PFSK-1 (cell line): ENCODE measurements at regions not wholly inside any gene's neighbourhood (a gene's known extent, or its start where the extent isn't known, plus 50 kb on each side); places are given as distances from the start of the nearest gene placed in this dataset.

Experiments
- FOXP2 ChIP-seq: optimal IDR thresholded peaks from 2 replicates; pipeline ENCODE3; 2011; ENCODE audit warnings: borderline replicate concordance, control low read depth, inconsistent platforms; ENCODE audit not compliant: insufficient read depth; ENCODE audit errors: extremely low read length, extremely low read depth
- POLR2AphosphoS5 ChIP-seq: IDR thresholded peaks from 2 replicates; pipeline ENCODE4 v1.6.1; 2012; ENCODE audit warnings: low read depth, mild to moderate bottlenecking, control low read depth, low read length, moderate library complexity
- SIN3A ChIP-seq: IDR thresholded peaks from 2 replicates; pipeline ENCODE4 v1.6.1; 2012; ENCODE audit warnings: mild to moderate bottlenecking, low read length, moderate library complexity, borderline replicate concordance; ENCODE audit not compliant: insufficient read depth
- TAF1 ChIP-seq: IDR thresholded peaks from 2 replicates; pipeline ENCODE4 v1.6.1; 2012; ENCODE audit warnings: low read length, control low read depth, borderline replicate concordance; ENCODE audit not compliant: insufficient read depth
- TF ChIP-seq, protein P1 (sequence below), 2 experiments: IDR thresholded peaks; 2 replicates each; pipeline versions ENCODE4 v1.6.1 to v1.8.0; 2011 to 2012; ENCODE audit warnings: low read depth in 2 of 2, low read length in 2 of 2, control low read depth in 1 of 2, inconsistent platforms in 1 of 2, mild to moderate bottlenecking in 1 of 2, moderate library complexity in 1 of 2; ENCODE audit not compliant: insufficient read depth in 1 of 2

DNA sequence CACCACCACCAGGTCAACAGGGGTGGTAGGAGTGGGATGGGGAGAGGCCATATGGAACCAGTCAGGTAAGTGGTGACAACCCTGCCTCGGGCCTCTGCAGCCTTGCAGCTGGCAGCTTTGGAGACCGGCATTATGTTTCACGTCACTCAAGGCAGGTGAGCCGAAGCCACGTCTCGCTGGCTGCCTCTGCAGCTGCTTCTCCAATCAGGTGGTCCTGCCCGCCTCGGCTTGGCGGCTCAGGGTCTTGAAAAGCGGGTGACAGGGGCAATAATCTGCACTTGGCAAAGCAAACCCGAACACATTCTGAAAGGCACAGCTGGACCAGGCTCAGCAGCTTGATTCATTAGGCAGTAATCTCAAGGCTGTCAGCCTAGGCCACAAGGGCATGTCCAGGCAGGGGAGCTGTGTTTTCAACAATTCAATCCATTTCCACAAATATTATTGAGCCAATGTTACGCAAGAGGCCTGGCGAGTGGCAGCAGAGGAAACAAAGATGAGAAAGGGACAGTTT, 77.4 kb upstream of the PCDH8 start:
- TF ChIP-seq FOXP2 (no peak), POLR2AphosphoS5 (no peak), SIN3A (no peak), TAF1 (no peak)
- TF ChIP-seq, protein P1, sequence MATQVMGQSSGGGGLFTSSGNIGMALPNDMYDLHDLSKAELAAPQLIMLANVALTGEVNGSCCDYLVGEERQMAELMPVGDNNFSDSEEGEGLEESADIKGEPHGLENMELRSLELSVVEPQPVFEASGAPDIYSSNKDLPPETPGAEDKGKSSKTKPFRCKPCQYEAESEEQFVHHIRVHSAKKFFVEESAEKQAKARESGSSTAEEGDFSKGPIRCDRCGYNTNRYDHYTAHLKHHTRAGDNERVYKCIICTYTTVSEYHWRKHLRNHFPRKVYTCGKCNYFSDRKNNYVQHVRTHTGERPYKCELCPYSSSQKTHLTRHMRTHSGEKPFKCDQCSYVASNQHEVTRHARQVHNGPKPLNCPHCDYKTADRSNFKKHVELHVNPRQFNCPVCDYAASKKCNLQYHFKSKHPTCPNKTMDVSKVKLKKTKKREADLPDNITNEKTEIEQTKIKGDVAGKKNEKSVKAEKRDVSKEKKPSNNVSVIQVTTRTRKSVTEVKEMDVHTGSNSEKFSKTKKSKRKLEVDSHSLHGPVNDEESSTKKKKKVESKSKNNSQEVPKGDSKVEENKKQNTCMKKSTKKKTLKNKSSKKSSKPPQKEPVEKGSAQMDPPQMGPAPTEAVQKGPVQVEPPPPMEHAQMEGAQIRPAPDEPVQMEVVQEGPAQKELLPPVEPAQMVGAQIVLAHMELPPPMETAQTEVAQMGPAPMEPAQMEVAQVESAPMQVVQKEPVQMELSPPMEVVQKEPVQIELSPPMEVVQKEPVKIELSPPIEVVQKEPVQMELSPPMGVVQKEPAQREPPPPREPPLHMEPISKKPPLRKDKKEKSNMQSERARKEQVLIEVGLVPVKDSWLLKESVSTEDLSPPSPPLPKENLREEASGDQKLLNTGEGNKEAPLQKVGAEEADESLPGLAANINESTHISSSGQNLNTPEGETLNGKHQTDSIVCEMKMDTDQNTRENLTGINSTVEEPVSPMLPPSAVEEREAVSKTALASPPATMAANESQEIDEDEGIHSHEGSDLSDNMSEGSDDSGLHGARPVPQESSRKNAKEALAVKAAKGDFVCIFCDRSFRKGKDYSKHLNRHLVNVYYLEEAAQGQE (IDR thresholded peaks at IDR 0.05; ENCODE audit: insufficient read depth in 1 of 2, low read depth in 2 of 2, low read length in 2 of 2): no peak

DNA sequence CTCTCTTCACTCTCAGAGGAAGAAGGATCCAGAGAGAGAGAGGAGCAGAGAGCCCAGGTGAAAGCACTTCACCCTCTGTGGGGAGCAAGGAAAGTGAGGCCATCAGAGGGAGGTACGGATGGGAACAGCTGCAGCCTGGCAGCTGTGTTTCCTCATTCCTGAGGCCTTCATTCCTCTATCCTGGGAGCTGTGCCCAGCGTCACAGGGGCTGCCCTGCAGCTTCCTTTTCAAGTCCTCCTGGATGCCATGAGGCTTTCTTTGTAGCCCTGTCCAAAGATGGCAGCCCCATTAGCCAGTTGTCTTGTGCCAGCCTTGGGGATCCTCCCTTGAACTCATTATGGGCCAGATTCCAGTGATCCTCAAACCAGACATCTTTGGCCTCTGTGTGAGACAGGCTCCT, 76.8 kb upstream of the PCDH8 start:
- TF ChIP-seq, protein P1 (IDR thresholded peaks at IDR 0.05; ENCODE audit: insufficient read depth in 1 of 2, low read depth in 2 of 2, low read length in 2 of 2): no peak
- TF ChIP-seq SIN3A (no peak), FOXP2 (no peak), TAF1 (no peak), POLR2AphosphoS5 (no peak)

DNA sequence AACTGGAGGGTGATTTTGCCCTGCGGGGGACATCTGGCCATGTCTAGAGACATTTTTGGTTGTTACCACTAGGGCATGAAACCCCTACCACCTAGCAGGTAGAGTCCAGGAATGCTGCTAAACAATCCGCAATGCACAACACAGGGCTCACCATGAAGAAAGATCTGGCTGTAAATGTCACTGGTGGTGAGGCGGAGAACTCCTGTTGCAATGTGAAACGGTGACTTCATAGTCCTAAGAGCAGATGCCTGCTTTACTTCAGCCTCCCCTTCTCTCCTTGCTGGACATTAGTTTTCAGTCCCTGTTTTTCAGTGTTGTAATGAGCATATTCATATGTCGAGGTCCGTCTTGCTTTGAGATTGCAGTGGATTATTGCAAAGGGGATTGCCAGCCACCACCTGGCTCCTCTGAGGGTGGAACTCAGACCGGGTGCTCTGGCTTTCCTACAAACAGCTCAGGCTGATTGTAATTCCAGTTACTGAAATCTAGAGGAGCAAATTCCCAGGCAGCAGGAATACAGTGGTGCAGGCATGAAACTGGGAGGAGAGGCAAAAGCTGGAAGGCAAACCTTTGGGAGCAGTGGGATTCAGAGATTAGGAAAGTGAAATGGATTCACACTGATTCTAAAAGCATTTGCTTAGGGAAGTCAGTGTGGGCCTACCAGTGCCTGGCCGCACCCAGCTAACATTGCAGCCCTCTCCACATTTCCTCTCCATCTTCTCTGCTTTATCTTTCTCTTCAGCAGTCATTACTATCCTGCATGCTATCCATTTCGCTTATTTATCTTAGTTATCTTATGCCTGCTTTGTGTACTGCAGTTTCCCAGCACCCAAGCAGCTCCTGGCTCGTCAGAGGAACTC, 76.1 kb upstream of the PCDH8 start:
- TF ChIP-seq FOXP2 (no peak), TAF1 (no peak), SIN3A (no peak), POLR2AphosphoS5 (no peak)
- TF ChIP-seq, protein P1 (IDR thresholded peaks at IDR 0.05; ENCODE audit: insufficient read depth in 1 of 2, low read depth in 2 of 2, low read length in 2 of 2): no peak

DNA sequence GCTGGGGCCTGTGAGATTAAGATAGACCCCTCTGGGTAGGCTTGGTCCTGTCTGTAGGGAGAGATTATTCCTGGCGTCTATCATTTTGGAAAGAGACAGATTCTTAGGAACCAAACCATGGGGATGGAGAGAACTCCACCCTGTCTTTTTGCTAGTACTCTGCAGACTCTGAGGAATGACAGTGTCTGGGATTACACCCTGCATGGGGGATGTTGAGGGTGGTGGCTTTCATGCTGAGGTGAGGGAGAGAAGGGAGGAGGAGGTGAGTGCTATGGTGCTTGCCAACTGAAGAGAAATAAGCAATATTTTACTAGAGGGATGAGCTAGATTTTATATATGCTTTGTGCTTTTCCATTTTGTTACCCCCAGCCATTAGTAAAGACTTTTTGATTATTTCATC, 74.5 kb upstream of the PCDH8 start:
- TF ChIP-seq, protein P1 (IDR thresholded peaks at IDR 0.05; ENCODE audit: insufficient read depth in 1 of 2, low read depth in 2 of 2, low read length in 2 of 2): no peak
- no peak for TF ChIP-seq SIN3A
- TF ChIP-seq TAF1: no peak
- no peak for TF ChIP-seq FOXP2
- TF ChIP-seq POLR2AphosphoS5: no peak
